HG03558 (cell line): ENCODE measurements at regions not wholly inside any gene's neighbourhood (a gene's known extent, or its start where the extent isn't known, plus 50 kb on each side); places are given as distances from the start of the nearest gene placed in this dataset.
"Not testable (repeated sequence)": the region's sequence is repeated elsewhere in the genome, so short reads cannot be mapped to it uniquely, and the experiment has no call there.

Experiments used
- ATAC-seq: cut with Tn5 transposase; IDR thresholded peaks from one replicate; pipeline ENCODE4 v1.9.1; 2021; ENCODE audit warnings: moderate number of reproducible peaks; ENCODE audit not compliant: unreplicated experiment; ENCODE audit errors: extremely low read depth

DNA sequence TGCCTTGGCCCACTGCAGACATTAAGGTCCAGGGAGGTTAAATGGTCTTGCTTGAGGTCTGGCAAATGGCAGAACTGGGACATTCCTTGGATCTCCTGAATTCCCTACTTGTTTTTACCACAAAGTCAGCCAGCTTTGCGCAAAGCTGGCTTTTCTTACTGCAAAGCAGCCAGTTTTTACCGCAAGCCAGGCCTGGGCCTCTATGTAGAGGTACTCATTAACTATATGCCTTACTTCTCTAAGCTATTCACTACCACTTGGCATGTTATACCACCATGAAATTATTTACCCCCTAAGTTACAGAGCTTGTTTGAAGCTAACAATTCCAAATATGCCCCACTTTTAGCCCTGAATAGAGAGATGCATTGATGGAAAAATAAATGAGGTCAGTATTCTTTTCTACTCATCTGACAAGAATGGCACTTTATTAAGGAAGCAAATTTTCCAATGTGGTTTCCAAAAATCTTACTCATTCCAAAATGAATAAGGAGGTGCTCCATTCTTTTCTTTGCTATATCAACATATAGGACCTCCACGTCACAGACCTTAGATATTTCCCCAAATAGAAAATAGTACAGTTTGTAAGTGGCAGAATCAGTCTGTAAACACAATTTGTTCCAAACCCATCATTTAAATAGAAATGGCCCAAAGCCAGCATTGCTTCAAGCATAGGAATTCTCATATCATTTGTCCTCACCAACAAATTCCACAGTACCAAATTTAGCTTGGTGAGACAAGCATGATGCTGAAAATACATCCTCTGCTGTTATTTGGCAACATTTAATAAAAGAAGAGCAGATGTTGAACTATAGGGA, 143.9 kb upstream of the TSC22D1 start:
- no peak for ATAC-seq

DNA sequence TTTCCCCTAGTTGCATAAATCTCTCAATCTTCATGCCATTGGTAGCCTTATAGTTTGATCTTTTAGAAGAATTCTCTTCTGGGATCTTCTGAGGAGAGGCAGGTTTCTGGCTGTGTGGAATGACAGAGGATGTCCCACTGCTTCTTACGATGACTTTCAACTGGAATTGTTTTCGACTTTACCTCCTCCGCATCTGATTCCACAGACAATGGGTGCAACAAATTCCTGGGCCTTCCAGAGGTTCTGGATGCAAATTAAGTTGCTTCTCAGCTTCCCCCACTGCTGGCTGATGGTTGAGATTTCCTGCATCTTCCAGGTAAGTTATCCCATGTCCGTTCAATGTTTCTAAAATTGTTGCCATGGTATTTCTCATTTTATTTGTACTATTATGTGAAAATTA, 142.3 kb upstream of the TSC22D1 start:
- no peak for ATAC-seq

DNA sequence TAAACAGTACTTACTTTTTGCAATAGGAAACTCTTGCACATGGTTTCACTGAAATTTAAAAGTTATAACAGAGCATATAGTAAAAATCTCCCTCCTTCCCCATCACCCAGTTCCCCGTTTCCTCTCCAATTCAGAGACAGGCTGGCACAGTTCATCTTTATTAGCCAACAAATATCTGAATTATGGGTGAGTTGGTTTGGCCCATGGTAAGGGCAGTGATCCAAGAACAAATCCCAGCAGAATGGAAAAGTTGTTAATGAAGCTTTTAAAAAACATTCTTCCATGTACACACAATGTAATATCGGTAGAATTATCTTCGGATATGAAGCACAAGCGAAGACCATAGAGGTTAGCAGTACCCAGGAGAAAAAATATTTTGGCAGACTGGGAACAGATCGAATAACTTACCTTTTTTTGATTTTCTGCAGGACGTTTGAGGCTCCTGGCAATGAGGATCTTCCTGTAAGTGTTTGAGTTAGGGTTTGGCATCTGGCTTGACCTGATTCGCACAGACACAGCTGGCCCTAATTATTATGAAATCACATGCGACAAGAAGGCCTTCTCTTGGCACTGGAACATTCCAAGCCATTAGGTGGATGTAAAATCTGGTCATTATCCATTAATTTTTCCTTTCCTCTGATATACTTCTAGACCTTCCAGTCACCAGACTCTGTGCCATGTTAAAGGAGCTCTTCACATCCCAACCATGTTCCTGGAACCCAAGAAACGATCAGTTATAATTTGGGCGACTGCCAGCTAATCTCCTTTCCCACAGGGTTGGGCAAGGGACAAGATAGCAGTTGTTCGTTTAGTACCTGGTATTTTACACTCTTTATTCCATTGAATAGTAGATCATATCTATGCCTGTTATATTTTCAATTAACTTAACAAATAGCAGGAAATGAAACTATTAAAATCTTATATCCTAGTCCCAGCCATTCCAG, 139.4 kb upstream of the TSC22D1 start:
- ATAC-seq = no peak

DNA sequence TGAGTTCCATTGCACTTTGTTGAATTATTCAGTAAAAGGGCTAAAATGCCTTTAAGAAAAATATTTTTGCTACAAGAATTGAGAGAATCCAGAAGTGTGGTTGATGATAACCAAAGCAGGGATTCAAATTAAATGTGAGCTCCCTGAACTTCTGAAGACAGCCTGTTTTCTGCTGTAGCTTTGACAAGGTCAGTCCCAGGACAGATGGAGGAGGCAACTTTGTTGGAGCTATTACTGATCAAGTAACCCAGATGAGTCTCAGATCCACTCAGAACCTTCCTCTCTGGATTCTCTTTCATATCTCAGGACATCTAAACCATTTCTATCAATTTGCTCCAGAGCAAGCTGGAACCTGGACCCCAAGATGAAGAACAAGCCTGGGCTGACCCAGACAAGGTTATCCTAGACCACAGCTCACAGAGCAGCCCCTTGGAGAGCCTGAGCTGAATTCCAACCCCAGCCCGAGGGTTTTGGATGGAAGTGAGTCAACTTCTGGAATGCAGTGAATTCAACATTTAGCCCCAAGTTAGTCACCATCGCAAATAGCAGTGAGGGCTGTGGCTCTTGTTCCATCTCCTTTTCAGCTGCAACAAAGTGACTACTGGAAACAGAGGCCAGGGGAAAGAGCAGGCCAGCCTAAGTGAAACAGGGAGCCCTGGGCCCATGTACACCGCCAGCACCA, 137.8 kb upstream of the TSC22D1 start:
- ATAC-seq = no peak

DNA sequence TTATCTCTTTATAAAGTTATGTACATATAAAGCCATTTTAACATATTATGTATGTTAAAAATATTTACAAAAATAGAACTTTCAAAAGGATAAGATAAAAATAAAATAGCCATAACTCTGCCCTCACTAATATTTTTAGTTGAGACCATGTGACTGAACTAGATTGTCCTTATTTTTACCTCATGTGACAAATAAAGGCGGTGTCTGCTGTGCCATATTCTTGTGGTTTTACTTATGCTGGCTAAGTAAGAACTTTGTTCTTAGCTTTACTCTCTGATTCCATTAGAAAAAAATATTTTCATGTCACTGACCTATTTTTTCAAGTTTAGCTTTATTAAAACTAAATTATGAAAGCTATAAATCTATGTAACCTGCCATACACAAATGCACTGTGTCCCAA, 135.6 kb upstream of the TSC22D1 start:
- ATAC-seq = no peak

DNA sequence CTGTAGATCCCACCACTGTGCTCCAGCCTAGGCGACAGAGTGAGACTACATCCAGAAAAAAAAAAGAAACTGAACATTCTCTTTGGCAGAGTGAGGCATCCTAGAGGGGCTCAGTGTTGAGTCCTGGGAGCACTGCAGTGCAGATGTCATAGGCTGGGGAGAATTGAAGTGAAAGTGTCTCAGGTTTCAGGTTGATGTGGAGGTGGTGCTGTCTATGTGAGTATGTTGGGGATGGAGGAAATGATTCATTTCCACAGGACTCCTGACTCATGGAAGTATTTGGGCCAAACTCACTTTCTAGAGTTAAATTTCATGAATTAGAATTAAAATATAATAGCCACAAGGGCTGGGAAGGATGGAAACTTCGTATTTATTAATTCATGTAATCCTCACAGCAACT, 134.4 kb upstream of the TSC22D1 start:
- ATAC-seq = peak; percentile 75

DNA sequence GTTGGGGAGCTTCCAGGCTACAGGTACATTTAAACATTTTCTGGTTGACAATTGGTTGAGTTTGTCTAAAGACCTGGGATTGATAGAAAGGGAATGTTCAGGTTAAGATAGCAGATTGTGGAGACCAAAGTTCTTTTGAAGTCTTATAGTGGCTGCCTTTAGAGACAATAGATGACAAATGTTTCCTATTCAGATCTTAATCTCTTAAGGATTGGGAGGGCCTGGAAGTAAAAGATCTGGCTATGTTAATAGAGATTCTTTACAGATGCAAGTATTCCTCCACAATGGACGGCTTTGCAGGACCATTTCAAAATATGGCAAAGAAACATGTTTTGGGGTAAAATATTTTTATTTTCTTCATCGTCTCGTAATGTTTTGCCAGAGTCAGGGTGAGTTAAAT, 128.7 kb upstream of the TSC22D1 start:
- not testable (repeated sequence) for ATAC-seq

DNA sequence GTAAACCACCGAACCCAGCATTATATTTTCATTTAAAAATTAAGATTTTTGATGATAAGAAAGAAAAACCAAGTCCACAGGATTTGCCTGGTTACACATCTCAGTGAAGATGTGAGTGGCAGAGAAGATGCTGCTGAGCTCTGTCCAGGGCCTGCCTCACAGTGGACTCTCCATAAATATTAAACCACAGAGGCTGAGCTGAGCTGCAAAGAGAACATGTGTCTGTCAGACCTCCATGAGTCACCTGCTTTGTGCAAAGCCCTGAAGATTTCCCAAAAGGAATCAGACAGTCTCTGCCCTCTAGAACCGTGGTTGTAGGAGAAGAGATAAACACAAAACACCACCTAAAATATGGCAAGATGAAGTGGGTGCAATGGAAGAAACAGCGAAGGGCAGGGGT, 127.2 kb upstream of the TSC22D1 start:
- ATAC-seq = no peak

DNA sequence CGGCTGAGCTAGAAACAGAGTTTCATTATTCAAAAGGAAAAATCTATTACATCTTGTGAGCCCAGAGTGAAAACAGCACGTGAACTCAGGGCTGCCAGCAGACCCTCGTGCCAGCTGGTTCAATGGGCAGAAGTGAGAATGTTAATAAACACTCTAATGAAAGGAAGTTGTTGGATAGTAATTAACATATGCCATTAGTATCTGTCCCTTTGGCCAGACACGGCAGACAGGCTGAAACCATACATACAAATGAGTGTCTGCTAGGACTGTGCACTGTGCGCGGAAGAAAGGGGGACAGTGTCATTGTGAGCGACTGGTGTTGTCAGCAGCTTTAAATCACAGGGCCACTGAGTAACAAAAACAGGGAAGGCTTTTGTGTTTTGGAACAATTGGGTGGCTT, 121.9 kb upstream of the TSC22D1 start:
- ATAC-seq = no peak

DNA sequence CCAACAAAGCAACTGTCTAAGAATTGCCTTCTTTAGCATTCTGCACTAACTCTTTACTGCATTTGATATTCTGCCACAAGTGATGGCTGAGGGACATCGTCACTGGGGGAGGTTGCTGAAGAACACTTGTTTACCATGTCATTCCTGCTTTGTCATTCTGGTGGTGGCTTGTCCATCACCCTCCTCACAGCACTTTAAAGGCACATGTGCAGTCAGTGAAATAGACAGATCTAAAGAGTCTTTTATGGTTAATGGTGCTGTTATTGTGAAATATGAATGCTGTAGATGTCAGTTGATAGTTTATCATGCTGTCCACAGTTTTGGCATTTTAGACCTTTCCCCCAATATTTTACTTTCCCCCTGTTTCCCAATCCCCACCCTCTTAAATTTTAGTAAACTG, 120.9 kb upstream of the TSC22D1 start:
- no peak for ATAC-seq

DNA sequence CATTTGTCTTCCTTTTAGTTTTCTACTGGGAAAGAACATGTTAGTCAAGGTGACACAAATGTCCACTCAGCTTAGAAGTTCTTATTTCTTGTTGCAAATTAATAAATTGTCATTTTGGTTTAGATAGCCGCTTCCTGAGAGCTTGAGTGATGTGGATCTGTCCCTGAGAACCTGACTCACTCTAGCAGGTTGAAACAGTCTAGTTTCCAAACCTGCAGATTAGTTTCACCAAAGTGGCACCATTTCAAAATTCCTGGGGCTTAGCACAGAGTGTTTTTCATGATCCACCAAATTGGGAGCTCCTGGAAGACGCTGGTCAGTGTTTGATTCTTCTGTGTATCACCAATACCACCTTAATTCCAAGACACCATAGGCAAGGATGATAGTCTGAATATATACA, 119.4 kb upstream of the TSC22D1 start:
- ATAC-seq = no peak

DNA sequence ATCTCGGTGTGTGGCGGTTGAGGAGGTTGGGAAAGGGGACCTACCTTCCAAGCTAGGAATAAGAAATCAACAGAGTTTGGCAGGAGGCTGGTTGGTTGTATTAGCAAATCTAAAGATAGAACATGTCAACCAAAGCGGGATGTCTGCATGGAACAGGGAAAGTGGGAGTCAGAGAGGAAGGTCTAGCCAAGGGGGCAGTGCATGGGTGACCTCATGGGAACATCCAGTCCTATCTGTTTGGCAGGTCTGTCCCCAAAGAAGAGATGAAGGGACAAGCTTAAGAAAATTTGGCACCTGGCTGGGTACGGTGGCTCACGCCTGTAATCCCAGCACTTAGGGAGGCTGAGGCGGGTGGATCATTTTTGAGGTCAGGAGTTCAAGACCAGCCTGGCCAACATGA, 118.7 kb upstream of the TSC22D1 start:
- ATAC-seq = no peak

DNA sequence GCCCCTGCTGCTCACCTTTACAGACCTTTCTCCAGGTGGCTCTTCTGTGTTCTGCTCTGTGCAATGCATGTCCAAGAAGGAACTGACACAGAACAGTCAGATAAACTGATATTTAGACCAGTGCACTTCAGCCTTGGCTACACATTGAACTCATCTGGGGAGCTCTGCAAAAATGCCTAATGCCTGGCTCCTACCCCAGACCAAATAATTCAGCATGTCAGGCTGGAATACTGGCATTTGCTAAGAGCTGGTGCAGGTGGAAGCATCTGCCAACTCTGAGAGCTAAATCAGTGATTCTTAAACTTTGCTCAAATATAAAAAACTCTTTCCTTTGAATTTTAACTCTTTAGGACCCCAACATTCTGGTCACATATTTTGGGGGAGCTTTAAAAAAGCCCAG, 118.2 kb upstream of the TSC22D1 start:
- no peak for ATAC-seq

DNA sequence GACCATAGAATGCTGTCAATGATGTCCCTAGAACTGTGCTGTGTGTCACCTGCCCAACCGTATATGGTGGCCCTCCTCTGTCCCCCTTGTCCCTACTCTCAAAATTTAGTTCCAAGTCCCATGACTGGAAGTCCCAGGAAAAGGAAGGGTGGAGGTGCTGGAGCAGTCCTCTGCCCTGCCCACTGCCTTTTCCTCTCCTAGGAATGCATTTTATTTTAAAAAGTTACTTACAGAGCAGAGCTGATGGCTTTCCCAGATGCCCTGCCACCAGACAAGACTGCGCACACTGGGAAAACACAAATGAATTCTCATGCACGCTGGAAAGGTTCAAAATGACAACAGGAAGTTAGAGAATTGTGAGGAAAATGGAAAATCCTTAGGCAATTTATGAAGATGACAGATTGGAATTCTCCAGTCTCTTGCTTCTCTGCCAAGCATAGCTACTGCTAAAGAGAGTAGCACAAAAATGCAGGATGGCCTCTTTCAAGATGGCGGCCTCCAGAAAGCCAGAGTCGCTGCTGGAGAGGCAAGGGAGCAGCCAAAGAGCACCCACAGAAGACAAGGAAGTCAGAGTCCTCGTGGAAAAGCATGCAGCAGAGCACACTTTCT, 117.1 kb upstream of the TSC22D1 start:
- ATAC-seq = no peak

DNA sequence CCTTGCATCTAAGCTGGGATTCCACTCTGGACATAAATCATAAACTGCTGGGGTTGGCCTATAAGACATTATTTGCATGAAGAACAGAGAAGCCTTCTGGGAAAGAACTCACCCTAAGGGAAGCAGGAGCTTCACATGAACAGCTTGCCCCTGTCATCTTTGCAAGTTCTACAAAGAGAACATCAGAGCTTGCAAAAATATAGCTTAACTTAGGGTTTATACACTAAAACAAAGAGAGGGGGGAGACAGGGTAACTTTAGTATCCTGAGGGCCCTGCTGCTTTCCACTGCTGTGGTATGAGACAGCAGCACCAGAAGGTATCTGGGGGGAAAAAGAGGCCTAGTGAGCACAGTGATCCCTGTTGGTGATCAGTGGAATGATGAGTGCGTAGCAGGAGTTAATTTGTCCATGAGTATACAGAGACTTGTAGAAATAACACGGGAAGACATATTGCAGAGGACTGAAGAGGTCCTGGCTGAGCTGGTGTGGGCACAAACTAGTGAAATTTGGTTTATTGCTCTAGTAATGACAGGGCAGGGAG, 116.1 kb upstream of the TSC22D1 start:
- ATAC-seq = no peak

DNA sequence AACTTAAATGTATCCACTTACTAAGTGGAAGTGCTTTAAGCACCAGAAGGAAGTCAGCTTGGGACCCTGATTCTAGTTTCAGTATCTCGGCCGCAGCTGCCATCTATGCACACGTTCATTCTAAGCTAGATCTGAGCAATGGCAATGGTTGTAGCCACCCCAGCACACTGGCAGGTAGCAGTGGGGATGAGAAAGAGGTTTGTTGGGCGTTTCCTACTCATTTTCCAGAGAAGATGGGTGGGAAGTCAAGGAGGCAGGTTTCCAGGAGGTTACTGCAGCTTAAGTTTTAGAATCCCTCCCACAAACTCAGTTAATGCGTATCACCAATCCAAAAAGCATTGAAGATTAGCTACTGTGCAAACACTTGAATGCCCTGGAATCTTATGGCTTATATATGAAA, 114.2 kb upstream of the TSC22D1 start:
- ATAC-seq = no peak

DNA sequence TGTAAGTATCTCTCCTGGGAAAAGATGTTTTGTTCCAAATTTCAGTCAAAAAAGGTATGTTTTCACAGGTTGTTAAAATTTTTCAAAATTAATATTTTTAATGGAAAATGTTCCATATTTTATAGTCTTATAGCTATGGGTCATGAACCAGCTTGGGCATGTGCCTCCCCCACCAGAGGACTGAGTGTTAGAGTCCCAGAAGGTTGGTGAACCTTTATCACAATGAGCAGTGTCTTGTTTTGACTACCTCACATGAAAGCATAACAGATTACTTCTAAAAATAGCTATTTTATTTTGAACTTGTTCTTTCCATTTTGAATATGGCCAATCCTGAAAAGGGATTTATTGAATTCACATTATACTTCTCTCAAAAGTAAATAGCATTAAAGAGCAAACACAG, 112.5 kb upstream of the TSC22D1 start:
- no peak for ATAC-seq

DNA sequence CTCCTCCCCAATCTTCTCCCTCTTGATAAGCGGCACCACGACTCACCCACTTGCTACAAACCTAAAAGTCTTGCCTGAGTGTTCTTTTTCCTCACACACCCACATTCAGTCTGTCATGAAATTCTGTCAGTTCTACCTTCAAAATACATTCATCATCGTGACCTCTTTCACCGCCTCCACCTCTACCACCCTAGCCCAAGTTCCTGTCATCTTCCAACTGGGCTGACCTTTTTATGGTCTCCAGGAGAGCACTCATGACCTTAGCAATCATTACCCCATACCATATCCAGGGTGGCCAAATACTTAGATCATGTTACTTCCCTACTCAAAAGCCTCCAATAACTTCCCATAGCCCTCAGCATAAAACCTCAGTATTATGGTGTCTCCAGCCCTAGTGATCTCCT, 110.4 kb upstream of the TSC22D1 start:
- ATAC-seq = no peak

DNA sequence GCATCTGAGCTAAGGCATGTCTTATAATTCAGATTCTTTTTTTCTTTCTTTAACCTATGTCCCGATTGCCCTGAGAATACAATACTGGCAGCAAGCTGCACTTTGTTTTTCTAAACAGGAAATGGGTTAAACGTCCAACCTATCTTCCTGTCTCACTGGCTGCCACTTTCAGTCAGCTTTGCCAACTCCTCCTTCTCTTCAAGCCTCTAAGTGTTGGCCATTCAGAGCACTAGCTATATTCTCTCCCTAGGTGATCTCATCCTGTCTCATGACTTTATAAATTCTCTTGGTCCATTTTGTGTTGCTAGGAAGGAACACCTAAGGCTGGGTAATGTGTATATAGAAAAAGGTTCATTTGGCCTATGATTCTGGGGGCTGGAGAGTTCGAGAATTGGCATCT, 109.5 kb upstream of the TSC22D1 start:
- ATAC-seq = no peak

DNA sequence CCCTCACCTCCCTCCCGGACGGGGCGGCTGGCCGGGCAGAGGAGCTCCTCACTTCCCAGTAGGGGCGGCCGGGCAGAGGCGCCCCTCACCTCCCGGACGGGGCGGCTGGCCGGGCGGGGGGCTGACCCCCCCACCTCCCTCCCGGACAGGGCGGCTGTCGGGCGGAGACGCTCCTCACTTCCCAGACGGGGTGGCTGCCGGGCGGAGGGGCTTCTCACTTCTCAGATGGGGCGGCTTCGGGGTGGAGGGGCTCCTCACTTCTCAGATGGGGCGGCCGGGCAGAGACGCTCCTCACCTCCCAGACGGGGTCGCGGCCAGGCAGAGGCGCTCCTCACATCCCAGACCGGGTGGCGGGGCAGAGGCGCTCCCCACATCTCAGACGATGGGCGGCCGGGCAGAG, 106.3 kb upstream of the TSC22D1 start:
- not testable (repeated sequence) for ATAC-seq
